IMR-90 (cell line): ENCODE measurements at regions not wholly inside any gene's neighbourhood (a gene's known extent, or its start where the extent isn't known, plus 50 kb on each side); places are given as distances from the start of the nearest gene placed in this dataset.

Experiments used
- CEBPB ChIP-seq: IDR thresholded peaks from 2 replicates; pipeline ENCODE4 v1.6.1; 2012; ENCODE audit warnings: low read depth, low read length, improper control_type of control experiment
- CHD1 ChIP-seq: IDR thresholded peaks from 2 replicates; pipeline ENCODE4 v1.6.1; 2012; ENCODE audit warnings: low read depth, low read length, improper control_type of control experiment
- CTCF ChIP-seq: conservative IDR thresholded peaks from 2 replicates; pipeline ENCODE4 v1.5.1; 2012; ENCODE audit warnings: mild to moderate bottlenecking, low read depth, low read length, improper control_type of control experiment
- POLR2A ChIP-seq: IDR thresholded peaks from 2 replicates; pipeline ENCODE4 v1.6.1; 2012; ENCODE audit warnings: mild to moderate bottlenecking, low read depth, low read length
- RCOR1 ChIP-seq: IDR thresholded peaks from 2 replicates; pipeline ENCODE4 v1.6.1; 2012; ENCODE audit warnings: mild to moderate bottlenecking, low read length, improper control_type of control experiment; ENCODE audit not compliant: insufficient replicate concordance
- RFX5 ChIP-seq: IDR thresholded peaks from 2 replicates; pipeline ENCODE4 v1.8.0; 2012; ENCODE audit warnings: low read depth, mild to moderate bottlenecking, low read length, moderate library complexity
- SMC3 ChIP-seq: fragments of 150-350 bp; IDR thresholded peaks from 2 replicates; pipeline ENCODE4 v1.6.1; 2016; ENCODE audit warnings: low read depth, mild to moderate bottlenecking, antibody characterized with exemption, low read length, moderate library complexity

- TF ChIP-seq CTCF (no peak), POLR2A (no peak), SMC3 (no peak), RFX5 (no peak), CHD1 (no peak), RCOR1 (no peak), CEBPB (peak; percentile 96)
Measured at GRCh38 chr1:188425687-188426086, 1596.9 kb downstream of the PLA2G4A start.
